SH-SY5Y (cell line): ENCODE measurements at regions not wholly inside any gene's neighbourhood (a gene's known extent, or its start where the extent isn't known, plus 50 kb on each side); places are given as distances from the start of the nearest gene placed in this dataset.

ENCODE experiments used
- GATA2 ChIP-seq: IDR thresholded peaks from 2 replicates; pipeline ENCODE4 v1.6.1; 2011; ENCODE audit warnings: mild to moderate bottlenecking, low read depth, low read length
- GATA3 ChIP-seq: IDR thresholded peaks from 2 replicates; pipeline ENCODE4 v1.6.1; 2011; ENCODE audit warnings: low read depth, mild to moderate bottlenecking, low read length, moderate library complexity

DNA sequence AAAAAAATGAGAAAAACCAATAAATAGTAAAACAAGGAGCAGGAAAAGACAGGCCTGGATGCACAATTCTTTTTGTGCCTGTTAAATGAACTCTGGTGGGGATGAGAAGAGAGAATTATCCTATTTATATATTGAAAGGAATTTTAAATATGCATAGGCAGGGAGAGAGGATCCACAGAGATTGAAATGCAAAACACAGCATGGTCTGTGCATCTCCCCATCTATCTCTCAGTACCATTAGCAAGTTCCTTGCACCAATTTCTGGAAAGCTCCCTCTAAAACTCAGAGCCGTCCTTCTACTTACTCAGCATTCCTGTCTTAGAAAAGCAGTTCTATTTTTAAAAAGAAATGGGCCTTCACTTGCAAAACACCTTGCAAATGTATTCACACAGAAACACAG lies 502.3 kb upstream of the KLHL29 start:
- TF ChIP-seq GATA3, result no peak
- TF ChIP-seq GATA2, result no peak
